CD4-positive, alpha-beta T cell (primary cell): ENCODE measurements at regions not wholly inside any gene's neighbourhood (a gene's known extent, or its start where the extent isn't known, plus 50 kb on each side); places are given as distances from the start of the nearest gene placed in this dataset.

Experiments
- ATAC-seq: fragments of 200-7000 bp; cut with Tn5 transposase; one replicate; pipeline ENCODE4 v1.10.0; 2022; ENCODE audit warnings: mild to moderate bottlenecking; ENCODE audit not compliant: poor library complexity
- CTCF ChIA-PET: fragments of 350-600 bp; sonication (Branson Sonifier 250); formaldehyde crosslinking; loops from one replicate; lab custom pipeline; 2021; ENCODE audit warnings: antibody characterized with exemption, inconsistent platforms; lab: Charles Lee
- POLR2A ChIA-PET: fragments of 350-600 bp; sonication (Branson Sonifier 250); formaldehyde crosslinking; loops from one replicate; lab custom pipeline; 2021; ENCODE audit warnings: antibody characterized with exemption, inconsistent platforms; lab: Charles Lee
- DNase-seq, 14 experiments: peaks; one replicate each; pipeline ENCODE4 v3.0.0-alpha.2; 2013 to 2020; ENCODE audit warnings: mixed read lengths in 2 of 14
- H3K27ac ChIP-seq, 2 donors: one replicate each; pipeline versions ENCODE4 v1.5.1 to v1.7.0; 2013; ENCODE audit warnings: low read length in 2 of 2, low read depth in 1 of 2, mild to moderate bottlenecking in 1 of 2
- H3K27me3 ChIP-seq, 2 experiments: 1 replicate in 1 of 2; 2 replicates in 1 of 2; pipeline versions ENCODE4 v1.6.1 to v1.7.0; 2013; ENCODE audit warnings: low read length in 2 of 2, control low read depth in 1 of 2, mild to moderate bottlenecking in 1 of 2, moderate library complexity in 1 of 2; ENCODE audit not compliant: insufficient read depth in 2 of 2, control insufficient read depth in 1 of 2
- H3K36me3 ChIP-seq: one replicate; pipeline ENCODE4 v1.6.1; 2013; ENCODE audit warnings: low read length, control low read depth; ENCODE audit not compliant: insufficient read depth
- H3K4me1 ChIP-seq: one replicate; pipeline ENCODE4 v1.6.1; 2013; ENCODE audit warnings: low read length, control low read depth; ENCODE audit not compliant: insufficient read depth
- H3K4me3 ChIP-seq: one replicate; pipeline ENCODE4 v1.5.1; 2013; ENCODE audit warnings: mild to moderate bottlenecking, low read length, moderate library complexity
- H3K9me3 ChIP-seq, 2 experiments: 1 replicate in 1 of 2; 2 replicates in 1 of 2; pipeline versions ENCODE4 v1.6.1 to v1.7.0; 2013; ENCODE audit warnings: low read length in 2 of 2, mild to moderate bottlenecking in 2 of 2, control low read depth in 1 of 2, moderate library complexity in 1 of 2; ENCODE audit not compliant: control insufficient read depth in 1 of 2, insufficient read depth in 1 of 2
- H3K27ac Mint-ChIP-seq: one replicate; pipeline ENCODE4 v1.8.0; 2020; ENCODE audit warnings: mixed read lengths
- H3K27me3 Mint-ChIP-seq: one replicate; pipeline ENCODE4 v1.8.0; 2021; ENCODE audit warnings: mixed read lengths
- H3K36me3 Mint-ChIP-seq: one replicate; pipeline ENCODE4 v1.8.0; 2021; ENCODE audit warnings: low read depth, mixed read lengths
- H3K4me1 Mint-ChIP-seq: one replicate; pipeline ENCODE4 v1.8.0; 2021; ENCODE audit warnings: low read depth, mixed read lengths
- H3K4me3 Mint-ChIP-seq: one replicate; pipeline ENCODE4 v1.8.0; 2020; ENCODE audit warnings: mild to moderate bottlenecking, mixed read lengths
- H3K9me3 Mint-ChIP-seq: one replicate; pipeline ENCODE4 v1.8.0; 2020; ENCODE audit warnings: mixed read lengths
- CTCF ChIP-seq: fragments of 200-600 bp; IDR thresholded peaks from one replicate; pipeline ENCODE4 v1.8.0; 2022; ENCODE audit warnings: antibody characterized with exemption, mild to moderate bottlenecking
- intact Hi-C, 2 experiments: fragments of 100-400 bp; cut with DNase I in 1 of 2; cut with micrococcal nuclease in 1 of 2; formaldehyde crosslinking; loops; one replicate each; pipeline versions ENCODE4 v1.15.1 to v1.9.0; 2023 to 2025; cut with DNase I, micrococcal nuclease

- intact Hi-C loops, result no loop called here
- no peaks in the 10 kb centered on the region for H3K36me3 ChIP-seq
- no peak overlapping the region for H3K4me3 Mint-ChIP-seq
- no peak for ATAC-seq
- H3K9me3 ChIP-seq, result no peaks in the 10 kb centered on the region
- H3K27ac ChIP-seq, result no peak overlapping the region
- no peaks in the 10 kb centered on the region for H3K27me3 ChIP-seq
- peaks cover 3% of the 10 kb centered on the region for H3K9me3 Mint-ChIP-seq
- no peaks in the 10 kb centered on the region for H3K27me3 Mint-ChIP-seq
- DNase-seq, result no peak
- H3K4me1 ChIP-seq, result no peaks in the 10 kb centered on the region
- no peaks in the 10 kb centered on the region for H3K36me3 Mint-ChIP-seq
- no peak for TF ChIP-seq CTCF
- ChIA-PET CTCF (no interaction called here), POLR2A (no interaction called here)
- H3K27ac Mint-ChIP-seq, result no peak overlapping the region
- no peak overlapping the region for H3K4me3 ChIP-seq
- no peaks in the 10 kb centered on the region for H3K4me1 Mint-ChIP-seq
Measured at GRCh38 chr2:66324909-66325528, 109.9 kb upstream of the MEIS1 start.

- POLR2A ChIA-PET, result no interaction called here
- H3K27ac ChIP-seq, result no peak overlapping the region
- H3K4me1 ChIP-seq, result no peaks in the 10 kb centered on the region
- DNase-seq, result no peak
- CTCF ChIA-PET, result no interaction called here
- Mint-ChIP-seq H3K27ac (no peak overlapping the region), H3K4me1 (no peaks in the 10 kb centered on the region), H3K9me3 (no peaks in the 10 kb centered on the region), H3K27me3 (no peaks in the 10 kb centered on the region), H3K36me3 (no peaks in the 10 kb centered on the region), H3K4me3 (no peak overlapping the region)
- no peak for ATAC-seq
- no peak overlapping the region for H3K4me3 ChIP-seq
- H3K9me3 ChIP-seq, result no peaks in the 10 kb centered on the region
- H3K36me3 ChIP-seq, result no peaks in the 10 kb centered on the region
- H3K27me3 ChIP-seq, result no peaks in the 10 kb centered on the region
- intact Hi-C loops, result no loop called here
- no peak for TF ChIP-seq CTCF
Measured at GRCh38 chr2:66324356-66324755, 110.6 kb upstream of the MEIS1 start.

GRCh38 chr2:66323406-66323805, 111.5 kb upstream of the MEIS1 start:
- no peaks in the 10 kb centered on the region for H3K4me1 Mint-ChIP-seq
- H3K27me3 ChIP-seq, result no peaks in the 10 kb centered on the region
- no peak for TF ChIP-seq CTCF
- ChIA-PET POLR2A (no interaction called here), CTCF (no interaction called here)
- no peak overlapping the region for H3K27ac ChIP-seq
- no peaks in the 10 kb centered on the region for H3K9me3 Mint-ChIP-seq
- no peaks in the 10 kb centered on the region for H3K36me3 ChIP-seq
- no peaks in the 10 kb centered on the region for H3K4me1 ChIP-seq
- ATAC-seq, result no peak
- no peak overlapping the region for H3K4me3 Mint-ChIP-seq
- intact Hi-C loops, result no loop called here
- no peak overlapping the region for H3K4me3 ChIP-seq
- H3K36me3 Mint-ChIP-seq, result no peaks in the 10 kb centered on the region
- no peak for DNase-seq
- H3K27me3 Mint-ChIP-seq, result no peaks in the 10 kb centered on the region
- H3K9me3 ChIP-seq, result no peaks in the 10 kb centered on the region
- H3K27ac Mint-ChIP-seq, result no peak overlapping the region
